GM10266 (cell line): ENCODE measurements at regions not wholly inside any gene's neighbourhood (a gene's known extent, or its start where the extent isn't known, plus 50 kb on each side); places are given as distances from the start of the nearest gene placed in this dataset.
"Not testable (repeated sequence)": the region's sequence is repeated elsewhere in the genome, so short reads cannot be mapped to it uniquely, and the experiment has no call there.

Experiments
- DNase-seq: peaks from one replicate; pipeline ENCODE4 v3.0.0; 2012; ENCODE audit errors: extremely low spot score
- CTCF ChIP-seq: IDR thresholded peaks from 2 replicates; pipeline ENCODE4 v1.5.1; 2012; ENCODE audit warnings: mild to moderate bottlenecking, low read depth; ENCODE audit not compliant: control insufficient read depth, insufficient read depth; ENCODE audit errors: missing control alignments

- no peak for TF ChIP-seq CTCF
- no peak for DNase-seq
Observed at GRCh38 chr15:77895742-77896141, 181.8 kb downstream of the TBC1D2B start.

GRCh38 chr15:77895145-77895544, 182.4 kb downstream of the TBC1D2B start:
- not testable (repeated sequence) for DNase-seq

DNA sequence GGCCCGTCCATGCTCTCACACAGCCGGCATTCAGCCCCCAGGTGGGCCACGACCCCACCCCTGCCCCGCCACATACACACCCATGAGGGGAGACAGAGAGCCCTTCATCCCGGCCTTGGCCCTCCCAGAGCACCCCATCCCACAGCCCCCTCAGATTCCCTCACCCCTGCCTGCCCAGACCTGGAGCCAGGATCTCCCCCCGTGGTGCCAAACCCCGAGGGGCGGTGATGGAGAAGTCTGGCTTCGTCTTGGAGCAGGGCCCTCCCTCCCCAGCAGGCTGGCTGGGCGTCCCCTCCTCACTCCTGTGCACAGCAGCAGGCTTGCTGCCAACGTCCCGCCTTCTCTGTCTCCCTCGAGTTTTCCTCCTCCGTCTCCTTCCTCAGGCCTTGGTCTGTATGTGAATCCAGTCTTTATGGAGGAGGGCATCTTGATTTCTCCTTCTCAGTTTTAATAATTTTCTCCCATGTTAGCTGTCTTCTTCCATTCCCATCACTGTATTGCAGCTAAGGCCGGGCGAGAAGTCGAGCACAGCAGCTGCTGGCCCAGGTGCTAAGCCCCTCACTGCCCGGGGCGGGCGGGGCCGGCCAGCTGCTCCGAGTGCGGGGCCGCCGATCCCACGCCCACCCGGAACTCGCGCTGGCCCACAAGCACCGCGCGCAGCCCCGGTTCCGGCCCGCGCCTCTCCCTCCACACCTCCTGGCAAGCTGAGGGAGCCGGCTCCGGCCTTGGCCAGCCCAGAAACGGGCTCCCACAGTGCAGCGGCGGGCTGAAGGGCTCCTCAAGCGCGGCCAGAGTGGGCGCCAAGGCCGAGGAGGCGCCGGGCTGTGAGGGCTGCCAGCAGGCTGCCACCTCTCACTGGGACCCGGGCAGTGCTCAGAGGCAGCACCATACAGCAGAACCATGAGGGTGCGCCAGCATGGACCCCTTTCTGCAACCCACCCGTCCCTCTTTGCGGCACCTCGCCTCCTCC, 183.6 kb downstream of the TBC1D2B start:
- not testable (repeated sequence) for DNase-seq

GRCh38 chr15:77893246-77893645, 184.3 kb downstream of the TBC1D2B start:
- DNase-seq: not testable (repeated sequence)

DNA sequence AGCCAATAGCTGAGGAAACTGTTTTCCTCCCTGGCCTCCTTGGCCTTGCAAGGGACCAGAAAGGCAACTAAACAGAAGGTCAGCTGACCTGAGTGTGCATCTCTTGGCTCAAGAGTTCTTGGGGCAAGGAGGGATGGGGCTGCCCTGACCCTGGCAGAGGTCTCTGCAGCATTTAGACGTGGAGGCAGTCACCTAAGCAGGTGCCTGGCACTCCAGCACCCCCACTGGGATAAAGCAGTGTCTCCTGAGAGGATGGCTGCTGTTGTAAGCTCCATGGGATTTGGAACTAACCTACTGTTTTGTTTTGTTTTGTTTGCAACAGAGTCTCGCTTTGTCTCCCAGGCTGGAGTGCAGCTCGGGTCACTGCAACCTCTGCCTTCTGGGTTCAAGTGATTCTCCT, 185.2 kb downstream of the TBC1D2B start:
- no peak for TF ChIP-seq CTCF
- DNase-seq: no peak

DNA sequence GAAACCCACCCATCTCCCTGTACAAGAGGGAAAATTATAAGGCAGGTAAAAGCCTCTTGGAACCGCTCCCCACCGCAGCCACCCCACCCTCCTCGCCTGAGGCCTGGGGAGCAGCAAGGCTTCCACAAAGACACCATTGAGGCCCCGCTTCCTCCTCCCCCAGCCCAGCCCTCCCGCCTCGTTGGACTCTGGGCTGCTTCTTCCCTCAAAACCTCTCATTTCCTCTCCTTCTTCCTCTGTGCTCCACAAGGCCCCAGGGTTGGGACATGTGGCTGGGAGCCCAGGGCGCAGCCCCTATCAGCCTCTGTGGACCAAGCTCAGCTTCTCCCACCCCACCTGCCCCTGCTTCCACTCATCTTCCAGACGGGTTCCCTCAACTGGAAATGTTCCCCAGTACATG, 185.6 kb downstream of the TBC1D2B start:
- not testable (repeated sequence) for DNase-seq

DNA sequence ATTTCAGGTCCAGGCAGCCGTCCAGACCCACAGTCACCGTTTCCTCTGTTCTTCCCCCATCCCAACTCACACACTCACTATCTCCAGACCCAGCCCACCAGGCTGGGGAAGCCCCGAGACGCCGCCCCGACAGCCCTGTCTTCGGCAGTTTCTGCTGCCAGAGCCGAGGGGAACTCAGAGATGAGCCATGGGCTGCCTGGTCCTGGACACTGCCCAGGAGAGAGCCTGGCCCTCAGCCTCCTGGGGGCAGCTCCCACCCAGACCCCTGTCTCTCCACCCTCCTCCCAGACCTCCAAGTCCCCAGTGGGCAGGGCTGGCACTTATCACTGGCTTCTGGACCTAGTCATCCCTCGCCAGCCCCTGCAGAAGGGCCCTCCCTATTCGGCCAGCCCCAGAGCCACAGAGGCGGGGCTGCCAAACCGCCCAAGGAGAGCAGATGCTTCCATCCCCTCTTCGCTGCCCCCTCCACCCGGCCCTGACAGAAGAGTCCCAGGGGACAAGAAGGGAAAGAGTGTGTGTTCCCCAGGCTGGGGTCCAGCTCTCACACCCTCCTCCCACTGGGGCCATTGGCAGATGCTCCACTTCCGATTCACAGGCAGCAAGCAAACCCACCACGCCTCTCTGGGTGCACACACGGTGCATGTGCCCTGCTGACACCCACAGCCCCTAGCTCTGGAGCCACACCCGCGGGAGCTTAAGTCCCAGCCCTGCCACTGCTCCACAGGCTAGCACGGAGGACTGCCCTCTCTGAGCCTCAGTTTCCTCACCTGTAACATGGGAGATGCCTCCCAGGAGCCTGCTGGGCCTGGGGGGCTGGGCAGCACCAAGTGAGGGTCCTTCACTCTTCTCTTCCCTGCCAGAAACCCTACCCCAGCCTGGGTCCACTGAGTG, 186.4 kb downstream of the TBC1D2B start:
- peak; percentile 65 for DNase-seq

DNA sequence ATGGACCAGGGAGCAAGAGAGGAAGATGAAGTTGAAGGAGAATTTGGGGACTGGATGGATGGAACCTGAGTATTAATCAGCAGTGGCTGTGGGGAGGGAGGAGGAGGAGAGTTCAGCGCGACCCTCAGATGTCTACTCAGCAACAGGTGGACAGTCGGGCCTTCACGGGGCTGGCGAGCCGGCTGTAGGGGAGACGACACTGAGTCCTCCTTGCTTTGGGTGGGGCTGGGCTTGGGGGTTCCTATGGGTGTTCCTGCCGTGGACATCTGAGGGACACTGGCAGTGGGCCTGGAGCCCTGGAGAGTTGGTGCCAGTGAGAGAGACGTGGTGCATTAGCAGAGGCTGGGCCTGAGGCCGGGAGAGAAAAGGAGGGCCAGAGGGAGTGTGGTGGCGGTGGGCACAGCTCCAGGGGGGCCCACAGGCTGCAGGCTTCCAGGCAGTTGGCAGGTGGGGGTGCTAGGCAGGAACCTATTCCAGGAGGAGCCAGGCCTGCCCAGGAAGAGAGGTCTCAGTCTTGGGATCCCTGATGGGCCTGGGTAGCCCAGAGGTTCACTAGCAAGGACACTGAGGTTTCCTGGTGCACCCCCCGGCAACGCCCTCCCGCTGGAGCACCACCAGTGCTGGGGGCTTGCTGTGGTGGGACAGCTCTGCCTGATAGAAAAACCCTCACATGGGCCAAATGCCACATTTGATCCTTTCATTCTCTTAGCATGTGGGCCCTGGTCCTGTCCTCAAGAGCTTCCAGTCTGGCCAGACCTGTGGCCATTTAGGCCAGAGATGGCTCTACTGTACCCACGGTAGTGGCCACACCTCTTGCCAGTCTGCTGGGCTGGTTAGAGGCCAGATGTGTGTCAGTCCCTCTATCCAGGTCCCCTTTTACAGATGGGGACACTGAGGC, 187.4 kb downstream of the TBC1D2B start:
- DNase-seq: not testable (repeated sequence)

DNA sequence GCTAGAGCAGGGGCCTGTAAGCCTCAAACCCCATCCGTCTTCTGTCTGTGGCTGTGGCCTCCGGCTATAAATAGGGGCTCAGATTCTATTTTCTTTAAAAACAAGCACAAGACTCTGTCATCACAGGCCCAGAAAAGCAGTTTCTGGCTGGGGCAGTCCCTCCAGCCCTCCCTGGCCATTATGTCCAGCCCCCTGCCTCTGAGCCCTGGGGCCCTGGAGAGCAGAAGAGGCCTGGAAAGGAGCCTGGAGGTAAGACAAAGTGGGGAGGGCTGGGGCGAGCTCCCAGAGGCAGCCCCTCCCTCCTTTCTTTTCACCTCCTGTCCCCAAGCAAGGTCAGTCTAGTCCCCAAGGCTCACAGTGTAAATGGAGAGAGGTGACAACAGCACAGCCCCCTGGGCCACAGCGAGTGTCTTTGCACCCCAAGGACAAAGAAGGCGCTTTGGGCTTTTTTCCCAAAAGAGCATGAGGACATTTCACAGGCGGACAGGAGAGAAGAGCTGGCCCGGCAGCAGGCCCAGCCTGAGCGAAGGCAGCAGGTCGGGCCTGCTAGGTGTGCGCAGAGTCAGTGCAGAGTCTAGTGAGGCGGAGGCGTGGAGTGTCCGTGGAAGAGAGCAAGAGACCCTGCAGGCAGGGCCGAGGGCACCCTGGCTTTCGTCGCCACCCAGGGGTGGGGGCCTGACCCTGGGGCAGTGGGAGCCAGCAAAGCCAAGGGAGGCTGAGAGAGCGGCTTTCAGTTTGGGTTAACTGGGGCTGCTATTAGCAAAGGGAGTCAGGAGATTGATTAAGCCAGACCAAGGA, 188.3 kb downstream of the TBC1D2B start:
- no peak for DNase-seq
- no peak for TF ChIP-seq CTCF

DNA sequence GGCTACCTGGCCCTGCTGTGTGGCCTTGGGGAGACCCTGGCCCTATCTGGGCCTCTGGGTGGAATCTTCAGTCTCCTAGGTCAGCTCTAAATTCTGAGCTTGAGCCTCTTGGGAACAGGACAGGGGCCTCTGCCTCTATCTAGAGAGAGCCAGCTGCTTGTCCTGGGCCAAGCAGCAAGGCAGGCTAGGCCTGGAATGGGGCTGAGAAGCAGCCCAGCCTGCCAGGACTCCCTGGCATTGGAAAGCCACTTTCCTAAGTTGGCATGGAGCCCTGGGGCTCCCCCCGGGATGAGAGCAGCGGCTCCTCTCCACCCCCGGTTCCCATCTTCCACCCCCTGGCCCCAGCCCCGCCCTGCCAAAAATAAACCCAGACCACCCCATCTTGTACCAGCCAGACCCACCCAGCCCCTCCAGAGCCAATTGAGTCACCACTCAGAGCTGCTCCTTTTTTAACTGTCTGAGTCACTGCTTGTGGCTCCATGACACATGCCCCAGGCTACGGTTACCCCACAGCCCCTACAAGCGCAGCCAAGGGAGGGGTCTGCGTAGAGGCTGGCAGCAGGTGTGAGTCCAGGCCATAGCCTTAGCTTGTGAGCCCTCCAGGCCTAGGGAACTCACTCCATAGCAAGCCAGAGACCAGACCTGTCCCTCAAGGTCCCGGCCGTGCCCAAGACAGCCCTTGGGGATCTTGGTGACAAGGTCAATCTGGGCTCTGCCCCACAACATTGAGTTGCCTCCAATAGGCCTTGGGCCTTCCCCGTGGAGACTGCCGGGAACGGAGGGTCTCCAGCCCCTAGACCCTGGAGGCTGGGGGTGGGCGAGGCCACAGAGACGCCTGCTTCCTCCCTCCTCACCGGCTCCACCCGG, 189.7 kb downstream of the TBC1D2B start:
- not testable (repeated sequence) for DNase-seq
